ENCODE measurements at regions not wholly inside any gene's neighbourhood (a gene's known extent, or its start where the extent isn't known, plus 50 kb on each side); places are given as distances from the start of the nearest gene placed in this dataset.

GRCh38 chr13:103222683-103223082, 156.5 kb upstream of the SLC10A2 start:
- TF ChIP-seq ELF1 (IDR thresholded peaks at IDR 0.05; ENCODE audit: borderline replicate concordance, low read depth) (no peak), POLR2A (IDR thresholded peaks at IDR 0.05; ENCODE audit: borderline replicate concordance, extremely low read depth, insufficient read depth, insufficient read length) (no peak), POLR2AphosphoS5 (IDR thresholded peaks at IDR 0.05; ENCODE audit: low read depth, low read length) (no peak)
- TF ChIP-seq, protein P1, sequence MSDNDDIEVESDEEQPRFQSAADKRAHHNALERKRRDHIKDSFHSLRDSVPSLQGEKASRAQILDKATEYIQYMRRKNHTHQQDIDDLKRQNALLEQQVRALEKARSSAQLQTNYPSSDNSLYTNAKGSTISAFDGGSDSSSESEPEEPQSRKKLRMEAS (IDR thresholded peaks at IDR 0.05): no peak
- TF ChIP-seq, protein P2, sequence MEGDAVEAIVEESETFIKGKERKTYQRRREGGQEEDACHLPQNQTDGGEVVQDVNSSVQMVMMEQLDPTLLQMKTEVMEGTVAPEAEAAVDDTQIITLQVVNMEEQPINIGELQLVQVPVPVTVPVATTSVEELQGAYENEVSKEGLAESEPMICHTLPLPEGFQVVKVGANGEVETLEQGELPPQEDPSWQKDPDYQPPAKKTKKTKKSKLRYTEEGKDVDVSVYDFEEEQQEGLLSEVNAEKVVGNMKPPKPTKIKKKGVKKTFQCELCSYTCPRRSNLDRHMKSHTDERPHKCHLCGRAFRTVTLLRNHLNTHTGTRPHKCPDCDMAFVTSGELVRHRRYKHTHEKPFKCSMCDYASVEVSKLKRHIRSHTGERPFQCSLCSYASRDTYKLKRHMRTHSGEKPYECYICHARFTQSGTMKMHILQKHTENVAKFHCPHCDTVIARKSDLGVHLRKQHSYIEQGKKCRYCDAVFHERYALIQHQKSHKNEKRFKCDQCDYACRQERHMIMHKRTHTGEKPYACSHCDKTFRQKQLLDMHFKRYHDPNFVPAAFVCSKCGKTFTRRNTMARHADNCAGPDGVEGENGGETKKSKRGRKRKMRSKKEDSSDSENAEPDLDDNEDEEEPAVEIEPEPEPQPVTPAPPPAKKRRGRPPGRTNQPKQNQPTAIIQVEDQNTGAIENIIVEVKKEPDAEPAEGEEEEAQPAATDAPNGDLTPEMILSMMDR (IDR thresholded peaks at IDR 0.05 in 2 of 3, conservative IDR thresholded peaks at IDR 0.05 in 1 of 3; ENCODE audit: borderline replicate concordance in 1 of 3, insufficient read depth in 1 of 3, low read depth in 2 of 3, low read length in 2 of 3): no peak
- TF ChIP-seq, protein P3, sequence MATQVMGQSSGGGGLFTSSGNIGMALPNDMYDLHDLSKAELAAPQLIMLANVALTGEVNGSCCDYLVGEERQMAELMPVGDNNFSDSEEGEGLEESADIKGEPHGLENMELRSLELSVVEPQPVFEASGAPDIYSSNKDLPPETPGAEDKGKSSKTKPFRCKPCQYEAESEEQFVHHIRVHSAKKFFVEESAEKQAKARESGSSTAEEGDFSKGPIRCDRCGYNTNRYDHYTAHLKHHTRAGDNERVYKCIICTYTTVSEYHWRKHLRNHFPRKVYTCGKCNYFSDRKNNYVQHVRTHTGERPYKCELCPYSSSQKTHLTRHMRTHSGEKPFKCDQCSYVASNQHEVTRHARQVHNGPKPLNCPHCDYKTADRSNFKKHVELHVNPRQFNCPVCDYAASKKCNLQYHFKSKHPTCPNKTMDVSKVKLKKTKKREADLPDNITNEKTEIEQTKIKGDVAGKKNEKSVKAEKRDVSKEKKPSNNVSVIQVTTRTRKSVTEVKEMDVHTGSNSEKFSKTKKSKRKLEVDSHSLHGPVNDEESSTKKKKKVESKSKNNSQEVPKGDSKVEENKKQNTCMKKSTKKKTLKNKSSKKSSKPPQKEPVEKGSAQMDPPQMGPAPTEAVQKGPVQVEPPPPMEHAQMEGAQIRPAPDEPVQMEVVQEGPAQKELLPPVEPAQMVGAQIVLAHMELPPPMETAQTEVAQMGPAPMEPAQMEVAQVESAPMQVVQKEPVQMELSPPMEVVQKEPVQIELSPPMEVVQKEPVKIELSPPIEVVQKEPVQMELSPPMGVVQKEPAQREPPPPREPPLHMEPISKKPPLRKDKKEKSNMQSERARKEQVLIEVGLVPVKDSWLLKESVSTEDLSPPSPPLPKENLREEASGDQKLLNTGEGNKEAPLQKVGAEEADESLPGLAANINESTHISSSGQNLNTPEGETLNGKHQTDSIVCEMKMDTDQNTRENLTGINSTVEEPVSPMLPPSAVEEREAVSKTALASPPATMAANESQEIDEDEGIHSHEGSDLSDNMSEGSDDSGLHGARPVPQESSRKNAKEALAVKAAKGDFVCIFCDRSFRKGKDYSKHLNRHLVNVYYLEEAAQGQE (IDR thresholded peaks at IDR 0.05; ENCODE audit: low read depth): no peak

Data from HCT116 (cell line).